NK-92 (cell line): ENCODE measurements at regions not wholly inside any gene's neighbourhood (a gene's known extent, or its start where the extent isn't known, plus 50 kb on each side); places are given as distances from the start of the nearest gene placed in this dataset.

Experiments used
- DNase-seq: peaks from one replicate; lab custom pipeline; 2025; ENCODE audit not compliant: unreplicated experiment; lab: John Stamatoyannopoulos, UW

DNA sequence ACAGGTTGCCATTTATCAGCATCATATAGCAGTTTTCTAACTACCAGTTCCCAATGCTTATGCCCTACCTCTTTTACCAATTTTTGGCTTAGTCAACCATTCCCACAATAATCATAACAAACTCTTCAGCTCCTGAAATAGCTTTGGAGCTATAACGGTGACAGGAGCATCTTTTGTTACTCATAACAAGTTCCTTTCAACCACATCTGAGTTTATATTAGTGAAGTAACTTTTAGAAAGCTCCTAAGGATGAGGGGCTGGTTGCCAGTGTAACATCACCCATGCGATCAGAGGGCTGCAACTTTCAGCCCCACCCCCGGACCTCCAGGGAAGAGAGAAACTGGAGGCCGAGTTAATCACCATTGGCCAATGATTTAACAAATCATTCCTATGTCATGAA, 495.3 kb upstream of the RASGRP1 start:
- no peak for DNase-seq

- DNase-seq: no peak
Measured at GRCh38 chr15:39061952-39062464, 497.4 kb upstream of the RASGRP1 start.

GRCh38 chr15:39066677-39067076, 502.1 kb upstream of the RASGRP1 start:
- no peak for DNase-seq

DNA sequence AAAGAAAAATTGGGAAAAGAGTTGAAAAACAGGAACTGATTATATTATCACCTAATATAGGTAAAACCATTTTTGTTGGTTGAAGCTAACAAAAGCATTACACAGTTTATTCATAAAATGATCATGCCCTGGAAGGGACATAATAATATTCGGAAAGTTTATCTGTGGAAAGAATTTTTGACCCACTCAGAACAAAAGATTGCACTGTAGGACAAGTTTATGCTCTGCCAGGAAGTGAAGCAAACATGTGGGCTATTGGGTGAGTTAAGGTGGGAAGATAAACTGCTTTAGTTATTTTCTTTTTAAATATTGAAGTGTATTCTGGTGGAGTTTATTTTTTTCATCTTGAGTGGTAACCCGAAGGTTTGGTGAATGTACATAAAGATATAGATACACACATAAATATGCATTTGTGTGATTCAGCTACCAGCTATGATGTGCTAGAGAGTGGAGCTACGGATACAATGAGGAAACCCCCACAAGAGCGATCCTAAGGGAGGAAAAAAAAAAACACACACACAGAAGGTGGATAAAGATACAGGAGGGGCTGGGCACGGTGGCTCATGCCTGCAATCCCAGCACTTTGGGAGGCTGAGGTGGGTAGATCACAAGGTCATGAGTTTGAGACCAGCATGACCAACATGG, 506.4 kb upstream of the THBS1 start:
- no peak for DNase-seq

DNA sequence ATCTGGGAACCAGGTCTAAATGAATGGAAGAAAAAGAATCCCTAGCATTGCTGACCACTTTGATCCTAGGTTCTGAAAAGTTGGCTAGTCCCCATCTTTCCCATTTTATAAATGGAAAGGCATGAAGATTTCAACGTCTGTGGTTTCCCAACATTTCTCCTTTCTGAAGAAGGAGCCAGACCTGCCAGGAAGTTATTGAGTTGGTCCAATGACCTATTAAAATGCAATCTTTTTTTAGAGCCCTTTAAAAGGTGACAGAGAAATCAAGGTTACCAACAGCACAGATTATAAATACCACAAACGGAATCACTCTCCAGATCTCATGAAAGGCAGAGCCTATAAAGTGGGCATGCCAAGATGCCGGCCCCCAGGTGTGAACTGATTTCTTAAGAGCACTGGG, 505.6 kb upstream of the THBS1 start:
- DNase-seq: no peak

DNA sequence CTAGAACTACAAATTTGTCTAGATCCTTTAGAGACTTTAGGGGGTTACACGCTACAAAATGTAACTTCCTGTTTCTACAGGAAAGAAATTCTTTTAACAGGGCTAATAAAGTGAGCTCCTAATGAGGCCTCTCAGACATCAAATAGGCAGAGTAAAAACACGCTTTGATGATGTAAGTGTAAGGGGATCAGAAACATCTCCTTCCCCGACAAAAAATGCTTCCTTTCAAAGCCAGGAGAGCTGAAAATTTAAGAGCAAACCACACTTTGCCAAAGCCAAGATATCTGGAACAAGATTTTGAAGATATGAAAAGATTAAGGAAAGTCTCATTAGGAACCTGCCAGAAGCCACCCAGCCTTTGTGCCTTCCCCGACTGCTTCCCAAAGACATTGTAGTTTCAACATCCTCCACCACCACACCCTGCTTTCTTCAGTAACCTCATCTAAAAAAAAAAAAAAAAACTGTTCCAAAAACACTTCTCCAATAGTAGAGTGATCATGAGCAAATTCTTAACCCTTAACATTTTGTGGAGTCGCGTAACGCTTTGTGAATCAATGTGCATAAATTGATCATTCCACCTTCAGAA, 505.0 kb upstream of the THBS1 start:
- DNase-seq: no peak

DNA sequence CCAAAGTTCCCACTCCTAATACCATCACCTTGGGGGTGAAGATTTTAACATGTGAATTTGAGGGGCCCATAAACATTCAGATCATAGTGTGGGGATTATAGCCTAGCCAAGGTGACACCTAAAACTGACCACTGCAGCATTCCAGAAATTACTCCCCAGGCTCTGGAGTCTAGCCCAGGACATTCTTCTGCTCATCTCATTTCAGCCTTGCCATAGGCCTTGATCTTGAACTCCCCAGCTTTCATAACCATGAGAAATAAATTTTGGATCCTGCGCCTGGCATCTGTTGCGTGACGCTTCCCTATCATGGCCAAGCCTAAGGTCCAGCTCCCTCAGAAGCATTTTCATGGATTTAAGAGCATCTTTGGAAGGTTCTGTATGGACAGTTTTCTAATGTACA, 502.9 kb upstream of the THBS1 start:
- no peak for DNase-seq

GRCh38 chr15:39079296-39079847, 501.5 kb upstream of the THBS1 start:
- DNase-seq: no peak

DNA sequence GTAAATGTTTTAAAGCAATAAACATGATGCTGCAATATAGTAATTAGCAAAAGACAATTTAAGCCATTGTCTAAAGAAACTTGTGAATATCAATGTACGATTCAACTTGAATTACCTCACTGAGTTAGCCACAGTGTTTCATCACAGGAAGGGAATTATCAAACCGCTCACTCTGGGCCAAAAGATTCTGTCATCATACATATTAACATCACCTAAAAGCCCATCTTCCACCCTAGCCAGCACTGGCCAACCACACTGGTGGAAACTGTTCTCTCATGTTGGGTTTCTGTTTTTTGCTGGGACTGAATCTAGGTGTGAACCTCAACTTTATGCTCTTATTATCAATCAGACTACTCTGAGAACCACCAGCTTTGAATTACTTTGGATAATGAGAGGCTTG, 497.7 kb upstream of the THBS1 start:
- DNase-seq: no peak

- no peak for DNase-seq
Measured at GRCh38 chr15:39084674-39085530, 496.0 kb upstream of the THBS1 start.

GRCh38 chr15:39086641-39087040, 494.2 kb upstream of the THBS1 start:
- DNase-seq: no peak

DNA sequence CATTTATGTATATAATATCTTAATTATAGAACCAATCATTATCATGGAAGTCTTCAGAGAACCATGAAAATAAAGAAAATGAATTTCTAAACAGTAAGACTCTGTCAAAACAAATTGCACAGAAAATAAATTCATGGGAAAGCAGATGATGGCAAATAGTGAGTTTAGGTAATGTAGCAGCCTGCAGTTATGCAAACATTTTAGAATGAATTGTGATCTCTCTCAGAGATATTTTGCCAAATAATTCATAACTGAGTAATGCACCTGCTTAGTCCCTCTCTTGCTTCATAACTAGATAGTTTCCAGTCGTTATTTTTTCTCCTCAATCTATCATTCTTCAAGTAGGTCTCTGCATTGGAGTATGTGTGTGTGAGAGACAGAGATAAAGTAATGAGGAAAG, 492.7 kb upstream of the THBS1 start:
- DNase-seq: no peak

- no peak for DNase-seq
Measured at GRCh38 chr15:39092354-39092753, 488.5 kb upstream of the THBS1 start.

DNA sequence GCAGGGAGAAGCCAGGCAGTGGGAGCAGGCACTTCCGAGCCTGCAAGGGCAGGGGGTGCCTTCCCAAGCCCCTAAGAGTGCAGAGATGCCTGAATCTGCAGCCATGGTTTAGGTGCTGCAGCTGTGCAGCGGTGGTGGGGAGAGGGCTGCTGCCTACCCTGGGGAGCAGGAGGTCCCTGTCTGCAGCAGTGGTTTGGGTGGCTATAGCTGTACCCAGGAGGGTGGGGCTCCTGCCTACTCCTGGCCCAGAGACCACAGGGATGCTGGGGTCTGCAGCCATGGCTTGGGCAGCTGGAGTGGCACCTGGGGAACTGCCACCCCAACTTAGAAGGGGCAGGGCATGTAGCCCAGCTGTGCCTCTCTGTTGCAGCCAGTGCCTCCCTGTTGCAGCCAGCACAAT, 488.1 kb upstream of the THBS1 start:
- no peak for DNase-seq

- DNase-seq: no peak
Measured at GRCh38 chr15:39094116-39094515, 486.8 kb upstream of the THBS1 start.

GRCh38 chr15:39095218-39095879, 485.5 kb upstream of the THBS1 start:
- DNase-seq: no peak

GRCh38 chr15:39096608-39097205, 484.2 kb upstream of the THBS1 start:
- DNase-seq: no peak

- no peak for DNase-seq
Measured at GRCh38 chr15:39099524-39099923, 481.4 kb upstream of the THBS1 start.

GRCh38 chr15:39100106-39100660, 480.7 kb upstream of the THBS1 start:
- no peak for DNase-seq

- DNase-seq: no peak
Measured at GRCh38 chr15:39102431-39102830, 478.4 kb upstream of the THBS1 start.
